Activated T-helper 1 cell treated with Interleukin-2 at 50 U/mL for 16 hours (primary cell): ENCODE measurements at regions not wholly inside any gene's neighbourhood (a gene's known extent, or its start where the extent isn't known, plus 50 kb on each side); places are given as distances from the start of the nearest gene placed in this dataset.
A peak's percentile ranks its signal among the peaks of the same experiment; 100 is the strongest.
"Not testable (repeated sequence)": the region's sequence is repeated elsewhere in the genome, so short reads cannot be mapped to it uniquely, and the experiment has no call there.

ENCODE experiments used
- DNase-seq: peaks from one replicate; pipeline ENCODE4 v3.0.0-alpha.2; 2020; ENCODE audit warnings: low read depth

DNA sequence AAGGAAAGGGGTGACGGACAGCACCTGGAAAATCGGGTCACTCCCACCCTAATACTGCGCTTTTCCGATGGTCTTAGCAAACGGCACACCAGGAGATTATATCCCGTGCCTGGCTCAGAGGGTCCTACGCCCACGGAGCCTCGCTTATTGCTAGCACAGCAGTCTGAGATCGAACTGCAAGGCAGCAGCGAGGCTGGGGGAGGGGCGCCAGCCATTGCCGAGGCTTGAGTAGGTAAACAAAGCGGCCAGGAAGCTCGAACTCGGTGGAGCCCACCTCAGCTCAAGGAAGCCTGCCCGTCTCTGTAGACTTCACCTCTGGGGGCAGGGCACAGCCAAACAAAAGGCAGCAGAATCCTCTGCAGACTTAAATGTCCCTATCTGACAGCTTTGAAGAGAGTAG, 91.5 kb upstream of the MBIP start:
- not testable (repeated sequence) for DNase-seq

DNA sequence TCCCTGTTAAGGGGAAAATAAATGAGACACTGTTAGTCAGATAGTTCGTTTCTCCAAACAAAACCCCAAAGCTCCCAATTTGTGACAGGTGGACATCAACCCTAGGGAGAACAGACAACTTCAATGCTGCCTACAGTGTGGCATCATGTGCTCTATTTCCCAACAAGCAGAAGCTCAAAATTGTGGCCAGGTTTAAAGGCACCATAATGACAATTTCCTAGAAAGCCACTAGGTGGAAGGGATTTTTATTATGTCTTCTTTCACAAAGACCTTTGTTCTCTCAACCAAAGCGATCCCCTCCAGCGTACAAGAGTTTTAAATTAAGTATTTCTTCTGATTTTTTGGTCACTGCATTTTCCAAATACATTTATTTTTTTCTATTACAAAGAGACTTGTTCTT, 88.0 kb upstream of the MBIP start:
- DNase-seq, result no peak

DNA sequence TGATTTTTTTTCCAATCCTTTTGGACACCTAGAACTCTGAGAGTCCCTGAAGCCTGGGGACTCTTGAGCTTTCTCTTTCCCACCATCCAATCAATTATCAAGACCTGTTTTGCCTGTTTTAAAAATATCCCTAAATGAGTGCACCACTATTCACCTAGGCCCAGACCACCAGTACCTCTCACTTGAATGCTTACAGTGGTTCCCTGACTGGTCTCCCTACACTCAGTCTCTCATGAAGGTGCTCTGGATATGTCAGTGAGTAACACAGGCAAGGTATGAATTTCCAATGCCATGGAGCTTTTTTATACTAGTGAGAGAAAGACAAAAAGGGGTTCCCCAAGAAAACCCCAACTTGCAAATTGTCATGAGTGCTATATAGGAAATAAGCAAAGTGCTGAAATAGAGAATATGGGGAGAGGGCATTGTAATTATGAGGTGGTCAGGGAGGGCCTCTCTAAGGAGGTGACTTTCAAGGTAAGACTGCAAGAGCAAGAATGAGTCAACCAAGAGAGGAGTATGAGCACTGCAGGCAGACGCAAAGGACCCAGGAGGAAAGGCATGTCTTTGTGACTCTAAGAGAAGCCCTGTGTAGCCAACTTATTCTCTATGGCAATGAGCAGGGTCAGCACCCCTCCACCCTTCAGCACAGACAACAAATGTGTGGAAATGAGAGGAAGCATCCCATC, 85.3 kb upstream of the MBIP start:
- DNase-seq, result no peak

DNA sequence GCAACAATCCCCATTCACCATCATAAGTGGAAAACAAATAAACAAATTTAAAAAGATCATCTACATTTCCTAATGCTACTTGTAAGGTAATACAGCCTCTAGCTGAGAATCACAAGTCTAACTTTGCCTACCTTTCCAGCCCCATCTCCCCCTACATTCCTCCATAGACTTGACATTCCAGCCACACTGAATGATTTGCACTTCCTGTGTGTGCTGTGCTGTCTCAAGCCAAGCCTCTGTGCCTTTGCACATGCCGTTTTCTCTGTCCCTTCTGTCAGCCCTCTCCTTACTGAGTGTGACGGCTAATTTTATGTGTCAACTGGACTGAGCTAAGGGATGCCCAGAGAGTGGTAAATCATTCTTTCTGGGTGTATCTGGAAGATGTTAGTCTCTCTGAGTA, 82.4 kb upstream of the MBIP start:
- no peak for DNase-seq

DNA sequence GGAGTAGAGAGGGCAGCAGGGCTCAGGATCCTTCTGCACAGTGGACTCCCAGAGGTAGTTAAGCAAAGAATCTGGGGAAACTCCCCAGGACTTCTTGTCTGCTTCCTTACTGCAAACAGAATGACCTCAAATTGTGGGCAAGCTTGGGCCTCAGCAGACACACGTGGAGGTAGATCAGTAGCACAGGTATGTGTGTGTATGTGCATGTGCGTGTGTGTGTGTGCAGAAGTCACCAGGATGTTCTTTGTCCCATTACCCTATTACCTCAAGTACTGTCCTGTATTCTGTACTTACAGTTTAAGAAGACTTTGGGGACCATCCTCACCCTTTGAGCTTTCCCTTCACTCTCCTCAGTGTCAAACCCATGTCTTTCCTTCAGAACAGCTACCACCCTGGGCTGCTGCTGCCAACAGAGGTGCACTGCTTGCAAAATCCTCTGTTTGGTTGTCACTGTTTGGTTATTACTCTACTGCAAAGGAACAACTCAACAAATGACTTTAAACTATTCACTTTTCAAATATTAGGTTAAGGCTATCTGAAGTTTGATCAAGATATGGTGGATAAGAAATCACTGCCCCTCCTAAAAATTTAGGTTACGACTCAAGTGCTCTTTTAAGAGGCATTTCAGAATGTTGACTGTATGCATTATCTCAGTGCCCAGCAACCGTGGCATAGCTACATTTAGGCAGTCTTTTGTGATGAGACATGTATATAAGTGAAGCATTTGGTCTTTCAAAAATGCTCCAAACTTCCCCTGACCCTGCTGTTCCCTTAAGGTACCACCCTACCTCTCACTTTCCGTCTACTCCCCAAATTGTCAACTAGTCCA, 78.2 kb upstream of the MBIP start:
- DNase-seq, result no peak

DNA sequence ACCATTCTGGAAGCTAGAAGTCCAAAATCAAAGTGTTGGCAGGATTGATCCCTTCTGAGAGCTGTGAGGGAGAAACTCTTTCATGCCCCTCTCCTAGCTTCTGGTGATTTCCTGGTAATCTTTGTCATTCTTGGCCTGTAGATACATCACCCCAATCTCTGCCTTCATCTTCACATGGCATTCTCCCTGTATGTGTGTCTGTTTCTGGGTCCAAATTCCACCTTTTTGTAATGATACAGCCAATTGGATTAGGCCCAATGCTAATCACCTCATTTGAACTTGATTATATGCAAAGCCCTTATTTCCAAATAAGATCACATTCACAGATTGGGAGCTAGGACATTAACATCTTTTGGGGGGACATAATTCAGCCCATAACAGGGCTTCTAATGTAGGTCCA, 76.9 kb upstream of the MBIP start:
- DNase-seq, result no peak

DNA sequence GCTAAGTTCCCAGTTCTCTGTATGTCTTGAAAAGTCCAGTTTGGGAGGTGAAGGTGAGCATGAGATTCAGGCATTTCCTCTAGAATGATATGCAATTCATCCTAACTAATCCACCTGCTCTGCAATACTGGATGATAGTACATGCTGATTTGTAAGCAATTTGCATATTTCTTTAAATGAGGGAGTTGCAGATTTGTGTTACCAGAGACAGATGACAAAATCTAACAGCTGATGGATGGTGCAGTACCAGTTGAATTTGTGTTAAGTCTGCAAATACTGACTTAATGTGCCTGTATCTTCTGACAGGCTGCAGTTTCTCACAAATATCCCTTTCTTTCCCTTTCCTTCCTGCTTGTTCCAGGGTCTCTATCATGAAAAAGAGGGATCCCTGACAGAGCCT, 76.4 kb upstream of the MBIP start:
- DNase-seq, result no peak

DNA sequence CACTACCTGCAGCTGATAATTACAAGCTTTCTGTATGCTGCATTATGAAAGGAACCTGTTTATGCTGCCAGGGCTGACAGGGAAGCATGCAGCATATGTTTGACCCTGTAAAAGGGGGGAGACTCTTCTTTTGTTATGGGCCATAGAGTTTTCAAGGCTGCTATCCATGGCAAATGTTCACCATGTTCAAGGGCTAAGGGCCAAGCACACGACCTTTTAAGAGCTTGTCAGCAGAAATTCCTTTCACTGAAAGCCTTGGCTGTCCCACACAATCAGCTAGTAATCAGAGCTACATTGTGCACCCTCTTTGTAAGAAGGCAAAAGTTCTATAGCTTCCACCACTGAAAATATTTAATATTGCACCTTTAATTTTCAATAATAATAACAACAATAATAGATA, 74.2 kb upstream of the MBIP start:
- DNase-seq, result no peak

DNA sequence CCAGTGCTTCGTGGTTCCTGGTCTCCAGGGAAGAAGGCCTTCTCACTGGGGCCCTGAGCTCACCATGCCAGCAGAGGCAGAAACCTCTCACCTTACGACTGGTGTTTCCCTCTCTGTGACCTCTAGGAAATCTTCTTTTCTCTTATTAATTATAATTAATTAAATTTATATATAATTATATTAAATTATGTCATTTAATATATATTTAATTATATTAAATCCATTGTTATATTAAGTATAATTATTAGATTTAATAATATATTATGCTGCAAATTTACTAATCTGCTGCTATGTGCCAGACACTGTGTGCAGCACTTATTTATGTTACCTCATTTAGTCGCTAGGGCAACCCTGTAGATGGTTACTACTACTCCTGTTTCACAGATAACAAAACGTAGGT, 70.3 kb upstream of the MBIP start:
- no peak for DNase-seq

DNA sequence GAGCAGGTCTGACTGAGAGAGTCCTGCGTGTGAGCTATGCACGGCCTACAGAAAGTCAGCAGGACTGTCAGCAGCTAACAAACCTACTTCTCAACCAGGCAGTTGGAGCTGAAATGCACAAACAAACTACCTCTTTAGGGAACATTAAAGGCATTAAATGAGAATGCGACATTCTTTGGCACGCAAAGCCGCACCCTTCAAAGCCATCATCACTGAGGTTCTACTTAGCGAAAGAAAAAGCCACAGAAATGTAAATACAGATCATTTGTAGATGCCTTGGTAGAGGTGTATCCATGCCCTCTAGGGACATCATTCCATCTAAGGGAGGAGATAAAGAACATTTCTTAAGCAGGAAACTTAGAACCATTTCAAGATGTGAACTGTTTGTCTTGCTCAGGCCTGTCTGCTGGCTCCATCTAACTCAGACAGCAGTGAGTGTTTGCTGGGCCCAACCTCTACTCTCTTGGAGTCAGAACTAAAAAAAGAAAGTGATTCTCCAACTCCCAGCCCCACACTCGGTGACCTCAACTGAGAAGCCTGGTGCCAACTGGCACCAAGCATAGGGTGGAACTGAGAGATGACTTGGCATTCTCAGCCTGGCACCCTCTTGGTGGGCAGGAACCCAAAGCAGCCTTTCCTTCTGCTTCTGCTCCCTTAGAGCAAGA, 63.5 kb upstream of the MBIP start:
- no peak for DNase-seq

DNA sequence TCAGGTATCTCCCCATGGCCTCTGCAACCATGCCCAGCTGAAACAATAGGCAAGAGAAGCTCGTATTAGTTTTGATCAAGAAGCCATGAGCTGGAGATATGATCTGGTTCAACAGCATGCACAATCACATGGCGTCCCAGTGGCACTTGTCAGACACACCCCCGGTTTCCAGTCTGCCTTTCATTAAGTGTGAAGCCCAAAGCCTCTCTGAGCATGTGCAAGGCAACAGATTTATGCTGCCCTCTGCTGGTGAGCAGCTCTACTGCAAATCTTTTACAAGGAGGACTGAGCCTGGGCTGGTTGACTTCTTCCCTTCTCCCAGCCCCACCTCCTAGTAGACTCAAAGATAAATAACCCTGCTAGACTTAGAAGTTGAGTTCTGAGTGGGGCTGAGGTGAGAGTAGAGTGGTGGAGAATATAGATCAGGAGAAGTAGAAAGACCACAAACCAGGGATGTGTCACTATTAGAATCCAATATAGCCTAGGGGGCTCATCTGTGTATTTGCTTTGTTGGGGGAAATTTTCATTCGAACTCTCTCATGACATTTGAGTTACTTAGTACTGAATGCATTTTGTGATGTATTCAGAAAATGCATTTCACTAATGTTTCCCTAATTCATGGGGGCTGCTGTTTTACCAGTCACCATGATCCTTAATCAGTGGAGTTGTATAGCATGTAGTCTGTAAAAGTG, 53.7 kb upstream of the MBIP start:
- DNase-seq, result peak; percentile 36
